ENCODE measurements at regions not wholly inside any gene's neighbourhood (a gene's known extent, or its start where the extent isn't known, plus 50 kb on each side); places are given as distances from the start of the nearest gene placed in this dataset.

DNA sequence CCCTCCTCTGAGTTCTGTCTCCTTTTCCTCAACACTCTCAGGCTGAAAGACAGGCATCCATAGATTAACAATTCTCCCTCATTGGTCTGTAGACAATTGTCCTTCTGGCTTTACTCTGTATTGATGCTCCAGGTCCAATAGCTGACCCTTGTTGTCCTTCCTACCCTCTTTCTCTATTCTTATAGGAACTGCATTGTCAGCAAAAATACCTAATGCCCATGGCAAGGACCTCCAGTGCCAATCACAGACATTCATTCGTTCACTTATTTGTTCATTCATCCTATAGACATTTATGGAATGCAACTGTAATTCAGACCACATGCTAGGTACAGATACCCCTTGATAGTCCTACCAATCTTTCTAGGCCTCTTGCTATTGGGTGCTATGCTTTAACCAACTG, 69.8 kb upstream of the DTNA start:
- no peak overlapping the region for H3K4me3 ChIP-seq (ENCODE audit: low read depth, low read length)
- TF ChIP-seq, protein P1, sequence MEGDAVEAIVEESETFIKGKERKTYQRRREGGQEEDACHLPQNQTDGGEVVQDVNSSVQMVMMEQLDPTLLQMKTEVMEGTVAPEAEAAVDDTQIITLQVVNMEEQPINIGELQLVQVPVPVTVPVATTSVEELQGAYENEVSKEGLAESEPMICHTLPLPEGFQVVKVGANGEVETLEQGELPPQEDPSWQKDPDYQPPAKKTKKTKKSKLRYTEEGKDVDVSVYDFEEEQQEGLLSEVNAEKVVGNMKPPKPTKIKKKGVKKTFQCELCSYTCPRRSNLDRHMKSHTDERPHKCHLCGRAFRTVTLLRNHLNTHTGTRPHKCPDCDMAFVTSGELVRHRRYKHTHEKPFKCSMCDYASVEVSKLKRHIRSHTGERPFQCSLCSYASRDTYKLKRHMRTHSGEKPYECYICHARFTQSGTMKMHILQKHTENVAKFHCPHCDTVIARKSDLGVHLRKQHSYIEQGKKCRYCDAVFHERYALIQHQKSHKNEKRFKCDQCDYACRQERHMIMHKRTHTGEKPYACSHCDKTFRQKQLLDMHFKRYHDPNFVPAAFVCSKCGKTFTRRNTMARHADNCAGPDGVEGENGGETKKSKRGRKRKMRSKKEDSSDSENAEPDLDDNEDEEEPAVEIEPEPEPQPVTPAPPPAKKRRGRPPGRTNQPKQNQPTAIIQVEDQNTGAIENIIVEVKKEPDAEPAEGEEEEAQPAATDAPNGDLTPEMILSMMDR (conservative IDR thresholded peaks at IDR 0.05; ENCODE audit: low read depth, low read length) = no peak
- no peak for DNase-seq (ENCODE audit: low read depth)

DNA sequence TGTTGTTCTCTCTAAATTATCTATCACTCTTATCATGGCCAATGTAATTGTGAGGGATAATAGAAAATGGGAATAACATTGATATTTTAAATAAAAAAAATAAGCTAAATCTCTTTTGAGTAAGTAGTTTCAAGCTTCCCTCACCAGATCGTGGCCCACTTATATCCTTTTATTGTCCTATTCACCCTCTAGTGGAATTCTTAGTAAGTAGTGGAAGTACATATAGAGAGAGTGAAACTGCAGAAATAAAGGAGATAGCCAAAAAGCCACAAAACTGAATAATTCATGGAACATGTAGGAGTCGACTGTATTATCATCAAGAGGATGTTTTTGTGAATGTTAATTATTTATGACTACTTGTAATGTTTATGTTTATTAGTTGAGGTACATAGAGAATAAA, 66.1 kb upstream of the DTNA start:
- no peak overlapping the region for H3K4me3 ChIP-seq (ENCODE audit: low read depth, low read length)
- peak; percentile 63 for DNase-seq (ENCODE audit: low read depth)
- TF ChIP-seq, protein P1 (conservative IDR thresholded peaks at IDR 0.05; ENCODE audit: low read depth, low read length) = peak; percentile 41

DNA sequence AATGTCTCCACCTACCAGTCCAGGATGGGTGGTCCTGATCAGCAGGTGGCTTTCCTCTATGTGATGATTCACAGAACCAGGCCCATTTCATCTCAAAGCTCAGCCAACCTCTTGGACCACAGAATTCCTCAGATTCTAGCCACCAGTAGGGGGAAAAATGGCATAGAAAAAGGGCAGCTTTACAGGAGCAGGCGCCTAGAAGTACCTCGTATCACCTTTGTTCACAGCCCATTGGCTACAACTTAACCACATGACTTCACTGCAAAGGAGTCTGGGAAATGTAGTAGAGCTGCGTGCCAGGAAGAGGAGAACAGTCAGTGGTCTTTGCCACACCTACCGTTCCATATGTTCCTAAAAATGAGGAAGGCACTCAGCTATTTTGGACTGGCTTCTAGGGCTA, 62.8 kb upstream of the DTNA start:
- TF ChIP-seq, protein P1 (conservative IDR thresholded peaks at IDR 0.05; ENCODE audit: low read depth, low read length) = no peak
- no peak for DNase-seq (ENCODE audit: low read depth)
- no peak overlapping the region for H3K4me3 ChIP-seq (ENCODE audit: low read depth, low read length)

DNA sequence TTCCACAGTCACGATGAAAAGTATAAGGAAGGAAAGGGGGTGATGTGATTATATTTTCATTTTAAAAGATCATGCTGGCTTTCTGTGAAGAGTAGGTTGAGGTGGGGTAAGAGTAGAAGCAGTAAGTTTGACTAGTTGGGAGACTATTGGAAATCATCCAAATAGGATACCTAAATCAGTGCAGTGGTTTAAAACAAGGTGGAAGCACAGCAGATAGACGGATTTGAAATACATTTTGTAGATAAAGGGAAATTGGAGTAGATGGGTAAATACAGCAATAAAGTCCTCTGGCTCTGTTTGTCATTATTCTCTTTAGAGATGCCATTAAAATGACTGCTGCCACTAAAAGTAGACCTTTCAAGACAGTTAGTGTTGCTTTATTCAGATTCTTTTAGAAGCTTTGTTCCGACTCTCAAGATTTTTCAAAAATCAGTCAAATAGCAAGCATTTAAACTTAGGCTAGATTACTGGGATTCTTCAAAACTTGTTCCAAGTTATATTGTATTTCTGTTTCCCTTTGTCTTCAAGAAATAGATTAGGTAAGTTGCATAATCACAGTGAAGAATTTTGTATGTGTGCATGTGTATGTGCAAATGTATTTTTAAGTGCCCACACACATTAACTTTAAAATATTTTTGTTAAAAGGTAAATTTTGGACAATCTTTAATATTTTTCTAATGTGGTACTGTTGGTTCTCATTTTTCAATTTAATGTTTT, 61.7 kb upstream of the DTNA start:
- H3K4me3 ChIP-seq (ENCODE audit: low read depth, low read length) = no peak overlapping the region
- TF ChIP-seq, protein P1 (conservative IDR thresholded peaks at IDR 0.05; ENCODE audit: low read depth, low read length) = no peak
- no peak for DNase-seq (ENCODE audit: low read depth)

DNA sequence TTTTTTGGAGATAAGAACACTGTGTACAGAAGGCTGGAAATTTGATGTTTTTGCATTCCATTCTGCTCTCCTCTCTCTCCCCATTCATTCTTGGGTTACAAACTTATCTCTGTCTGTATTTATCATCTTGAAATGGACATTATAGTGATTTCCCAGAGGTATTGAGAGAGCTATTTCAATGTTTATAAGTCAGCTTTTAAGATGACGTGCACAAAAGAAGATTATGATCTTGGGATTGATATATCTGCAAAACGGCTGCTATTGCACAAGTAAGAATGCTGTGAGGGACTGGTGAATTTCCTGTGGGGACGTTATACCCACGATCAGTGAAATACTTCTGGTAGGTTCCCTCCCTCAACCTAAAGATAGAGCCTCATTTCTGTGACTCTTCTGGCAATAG, 61.0 kb upstream of the DTNA start:
- DNase-seq (ENCODE audit: low read depth) = peak; percentile 52
- TF ChIP-seq, protein P1 (conservative IDR thresholded peaks at IDR 0.05; ENCODE audit: low read depth, low read length) = no peak
- H3K4me3 ChIP-seq (ENCODE audit: low read depth, low read length) = no peak overlapping the region

DNA sequence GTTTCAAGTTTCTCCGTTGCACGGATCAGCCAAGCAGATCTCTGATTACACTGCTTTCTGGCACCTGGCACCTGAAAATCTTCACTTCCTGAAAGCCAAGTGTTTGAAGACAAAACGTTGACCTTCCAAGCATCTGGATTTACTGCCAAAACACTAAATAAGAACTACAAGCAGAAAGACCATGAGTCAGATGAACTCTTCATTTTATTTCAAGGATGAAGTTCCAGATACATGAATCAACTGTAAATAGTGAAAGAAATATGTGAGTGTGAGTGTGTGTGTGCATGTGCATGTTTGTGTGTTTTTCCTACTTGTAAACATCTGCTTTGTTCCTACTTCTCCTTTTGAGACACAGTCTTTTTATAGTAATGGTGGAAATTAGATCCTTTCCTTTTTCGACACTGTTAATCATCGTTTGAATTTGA, 60.0 kb upstream of the DTNA start:
- H3K4me3 ChIP-seq (ENCODE audit: low read depth, low read length) = no peak overlapping the region
- TF ChIP-seq, protein P1 (conservative IDR thresholded peaks at IDR 0.05; ENCODE audit: low read depth, low read length) = no peak
- peak; percentile 76 for DNase-seq (ENCODE audit: low read depth)
